ENCODE measurements at regions not wholly inside any gene's neighbourhood (a gene's known extent, or its start where the extent isn't known, plus 50 kb on each side); places are given as distances from the start of the nearest gene placed in this dataset.

DNA sequence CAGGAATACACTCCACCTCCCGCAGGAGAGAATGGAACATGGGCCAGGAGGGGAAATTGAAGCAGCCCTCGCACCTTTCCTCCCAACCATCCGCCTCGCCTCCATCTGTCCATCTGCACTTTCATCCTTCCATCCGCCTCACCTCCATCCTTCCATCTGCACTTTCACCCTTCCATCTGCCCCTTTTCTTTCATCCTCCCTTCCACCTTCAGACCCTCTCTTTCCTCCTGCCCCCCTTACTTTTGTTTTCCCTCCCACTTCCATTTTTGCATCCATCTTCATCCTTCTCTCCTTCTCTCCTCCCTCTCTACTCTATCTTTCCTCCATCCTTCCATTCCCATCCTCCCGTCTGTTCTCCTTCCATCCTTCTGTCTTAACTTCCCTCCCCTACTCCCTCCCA, 92.2 kb upstream of the ZNF536 start:
- TF ChIP-seq, protein P1, sequence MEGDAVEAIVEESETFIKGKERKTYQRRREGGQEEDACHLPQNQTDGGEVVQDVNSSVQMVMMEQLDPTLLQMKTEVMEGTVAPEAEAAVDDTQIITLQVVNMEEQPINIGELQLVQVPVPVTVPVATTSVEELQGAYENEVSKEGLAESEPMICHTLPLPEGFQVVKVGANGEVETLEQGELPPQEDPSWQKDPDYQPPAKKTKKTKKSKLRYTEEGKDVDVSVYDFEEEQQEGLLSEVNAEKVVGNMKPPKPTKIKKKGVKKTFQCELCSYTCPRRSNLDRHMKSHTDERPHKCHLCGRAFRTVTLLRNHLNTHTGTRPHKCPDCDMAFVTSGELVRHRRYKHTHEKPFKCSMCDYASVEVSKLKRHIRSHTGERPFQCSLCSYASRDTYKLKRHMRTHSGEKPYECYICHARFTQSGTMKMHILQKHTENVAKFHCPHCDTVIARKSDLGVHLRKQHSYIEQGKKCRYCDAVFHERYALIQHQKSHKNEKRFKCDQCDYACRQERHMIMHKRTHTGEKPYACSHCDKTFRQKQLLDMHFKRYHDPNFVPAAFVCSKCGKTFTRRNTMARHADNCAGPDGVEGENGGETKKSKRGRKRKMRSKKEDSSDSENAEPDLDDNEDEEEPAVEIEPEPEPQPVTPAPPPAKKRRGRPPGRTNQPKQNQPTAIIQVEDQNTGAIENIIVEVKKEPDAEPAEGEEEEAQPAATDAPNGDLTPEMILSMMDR (tag by site-specific recombination; IDR thresholded peaks at IDR 0.05) = no peak
- TF ChIP-seq ZNF433 (tag by site-specific recombination; IDR thresholded peaks at IDR 0.05; ENCODE audit: low read depth) (no peak), ZNF133 (tag by site-specific recombination; IDR thresholded peaks at IDR 0.05) (no peak)
- TF ChIP-seq, protein P2, sequence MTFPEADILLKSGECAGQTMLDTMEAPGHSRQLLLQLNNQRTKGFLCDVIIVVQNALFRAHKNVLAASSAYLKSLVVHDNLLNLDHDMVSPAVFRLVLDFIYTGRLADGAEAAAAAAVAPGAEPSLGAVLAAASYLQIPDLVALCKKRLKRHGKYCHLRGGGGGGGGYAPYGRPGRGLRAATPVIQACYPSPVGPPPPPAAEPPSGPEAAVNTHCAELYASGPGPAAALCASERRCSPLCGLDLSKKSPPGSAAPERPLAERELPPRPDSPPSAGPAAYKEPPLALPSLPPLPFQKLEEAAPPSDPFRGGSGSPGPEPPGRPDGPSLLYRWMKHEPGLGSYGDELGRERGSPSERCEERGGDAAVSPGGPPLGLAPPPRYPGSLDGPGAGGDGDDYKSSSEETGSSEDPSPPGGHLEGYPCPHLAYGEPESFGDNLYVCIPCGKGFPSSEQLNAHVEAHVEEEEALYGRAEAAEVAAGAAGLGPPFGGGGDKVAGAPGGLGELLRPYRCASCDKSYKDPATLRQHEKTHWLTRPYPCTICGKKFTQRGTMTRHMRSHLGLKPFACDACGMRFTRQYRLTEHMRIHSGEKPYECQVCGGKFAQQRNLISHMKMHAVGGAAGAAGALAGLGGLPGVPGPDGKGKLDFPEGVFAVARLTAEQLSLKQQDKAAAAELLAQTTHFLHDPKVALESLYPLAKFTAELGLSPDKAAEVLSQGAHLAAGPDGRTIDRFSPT (tag by site-specific recombination; IDR thresholded peaks at IDR 0.05) = no peak
